ENCODE measurements at regions not wholly inside any gene's neighbourhood (a gene's known extent, or its start where the extent isn't known, plus 50 kb on each side); places are given as distances from the start of the nearest gene placed in this dataset.

GRCh38 chr18:54769526-54770464 is 58.5 kb upstream of the RAB27B start:
- DNase-seq (ENCODE audit: low spot score) = no peak

GRCh38 chr18:54772056-54772455 is 56.2 kb upstream of the RAB27B start:
- DNase-seq (ENCODE audit: low spot score) = no peak

- DNase-seq (ENCODE audit: low spot score) = no peak
These were observed 53.9 kb upstream of the RAB27B start for GRCh38 chr18:54774423-54774822.

GRCh38 chr18:54774981-54775665 is 53.2 kb upstream of the RAB27B start:
- no peak for DNase-seq (ENCODE audit: low spot score)

- DNase-seq (ENCODE audit: low spot score) = no peak
These were observed 52.6 kb upstream of the RAB27B start for GRCh38 chr18:54775686-54776085.

GRCh38 chr18:54776282-54776977 is 51.8 kb upstream of the RAB27B start:
- DNase-seq (ENCODE audit: low spot score) = no peak

- DNase-seq (ENCODE audit: low spot score) = no peak
These were observed 51.0 kb upstream of the RAB27B start for GRCh38 chr18:54777118-54777791.

- no peak for DNase-seq (ENCODE audit: low spot score)
These were observed 50.3 kb upstream of the RAB27B start for GRCh38 chr18:54777989-54778388.

All from germinal center (tissue), 1 donor.